ENCODE measurements at regions not wholly inside any gene's neighbourhood (a gene's known extent, or its start where the extent isn't known, plus 50 kb on each side); places are given as distances from the start of the nearest gene placed in this dataset.

DNA sequence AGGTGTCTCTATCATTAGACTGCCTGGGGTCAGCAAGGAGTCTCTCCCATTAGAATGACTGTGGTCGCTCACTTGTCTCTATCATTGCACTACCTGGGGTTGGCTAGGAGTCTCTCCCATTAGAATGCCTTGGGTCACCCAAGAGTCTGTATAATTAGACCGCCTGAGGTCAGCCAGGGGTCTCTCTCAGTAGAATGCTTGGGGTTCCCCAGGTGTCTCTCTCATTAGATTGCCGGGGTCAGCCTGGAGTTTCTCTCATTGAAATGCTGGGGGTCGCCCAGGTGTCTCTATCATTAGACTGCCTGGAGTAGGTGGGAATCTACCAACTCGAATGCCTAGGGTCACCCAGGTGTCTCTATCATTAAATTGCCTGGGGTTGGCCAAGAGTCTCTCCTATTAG lies 2231.6 kb downstream of the TP53TG3F start:
- Histone ChIP-seq H3K36me3 (ENCODE audit: control insufficient read depth, insufficient read depth, low read length) (no peaks in the 10 kb centered on the region), H3K9ac (ENCODE audit: insufficient read depth in 1 of 2, low read depth in 2 of 2, low read length in 2 of 2) (no peak overlapping the region), H3K27ac (ENCODE audit: extremely low read depth, low read depth, low read length) (no peak overlapping the region), H3K4me3 (no peak overlapping the region), H2AFZ (ENCODE audit: low read depth, low read length) (no peak overlapping the region), H3K9me1 (ENCODE audit: control insufficient read depth, insufficient read depth, low read length) (no peaks in the 10 kb centered on the region), H3K79me2 (ENCODE audit: control insufficient read depth, insufficient read depth, low read length) (no peaks in the 10 kb centered on the region), H3K4me2 (ENCODE audit: insufficient read depth, low read length) (no peak overlapping the region), H3K27me3 (ENCODE audit: control insufficient read depth in 2 of 2, insufficient read depth in 2 of 2, low read length in 2 of 2) (no peaks in the 10 kb centered on the region), H3K4me1 (replicated peaks in 1 of 2; ENCODE audit: control insufficient read depth in 2 of 2, insufficient read depth in 2 of 2, low read length in 2 of 2) (no peaks in the 10 kb centered on the region), H3K9me3 (replicated peaks; ENCODE audit: control insufficient read depth, insufficient read depth, low read depth, low read length) (no peaks in the 10 kb centered on the region), H4K20me1 (replicated peaks; ENCODE audit: control insufficient read depth, insufficient read depth, low read length) (no peaks in the 10 kb centered on the region)
- DNase-seq (ENCODE audit: extremely low read depth in 1 of 4, low spot score in 3 of 4) = no peak
- FAIRE-seq = no peak
- ATAC-seq = no peak
- ChIA-PET CTCF (ENCODE audit: low intra/inter-chr PET ratio) (no interaction called here), POLR2A (no interaction called here)
- WGBS (ENCODE audit: insufficient coverage, low coverage, missing lambda C conversion rate) = 0% methylated on average over 5 of the region's 5 CpGs
- BruUV-seq (replicated peaks) = no TSS peak
- in situ Hi-C loops (cut with MboI) = no loop called here
- TF ChIP-seq ELF1 (tag; IDR thresholded peaks at IDR 0.05) = no peak
- no peak for TF ChIP-seq COPS2 (conservative IDR thresholded peaks at IDR 0.05)
- no peak for TF ChIP-seq RAD51 (IDR thresholded peaks at IDR 0.05; ENCODE audit: borderline replicate concordance, low read depth)
- no peak for TF ChIP-seq PHTF2 (CRISPR knock-in tag; IDR thresholded peaks at IDR 0.05)
- TF ChIP-seq, protein P1, sequence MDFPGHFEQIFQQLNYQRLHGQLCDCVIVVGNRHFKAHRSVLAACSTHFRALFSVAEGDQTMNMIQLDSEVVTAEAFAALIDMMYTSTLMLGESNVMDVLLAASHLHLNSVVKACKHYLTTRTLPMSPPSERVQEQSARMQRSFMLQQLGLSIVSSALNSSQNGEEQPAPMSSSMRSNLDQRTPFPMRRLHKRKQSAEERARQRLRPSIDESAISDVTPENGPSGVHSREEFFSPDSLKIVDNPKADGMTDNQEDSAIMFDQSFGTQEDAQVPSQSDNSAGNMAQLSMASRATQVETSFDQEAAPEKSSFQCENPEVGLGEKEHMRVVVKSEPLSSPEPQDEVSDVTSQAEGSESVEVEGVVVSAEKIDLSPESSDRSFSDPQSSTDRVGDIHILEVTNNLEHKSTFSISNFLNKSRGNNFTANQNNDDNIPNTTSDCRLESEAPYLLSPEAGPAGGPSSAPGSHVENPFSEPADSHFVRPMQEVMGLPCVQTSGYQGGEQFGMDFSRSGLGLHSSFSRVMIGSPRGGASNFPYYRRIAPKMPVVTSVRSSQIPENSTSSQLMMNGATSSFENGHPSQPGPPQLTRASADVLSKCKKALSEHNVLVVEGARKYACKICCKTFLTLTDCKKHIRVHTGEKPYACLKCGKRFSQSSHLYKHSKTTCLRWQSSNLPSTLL (IDR thresholded peaks at IDR 0.05) = no peak
- intact Hi-C loops (cut with micrococcal nuclease) = no loop called here

DNA sequence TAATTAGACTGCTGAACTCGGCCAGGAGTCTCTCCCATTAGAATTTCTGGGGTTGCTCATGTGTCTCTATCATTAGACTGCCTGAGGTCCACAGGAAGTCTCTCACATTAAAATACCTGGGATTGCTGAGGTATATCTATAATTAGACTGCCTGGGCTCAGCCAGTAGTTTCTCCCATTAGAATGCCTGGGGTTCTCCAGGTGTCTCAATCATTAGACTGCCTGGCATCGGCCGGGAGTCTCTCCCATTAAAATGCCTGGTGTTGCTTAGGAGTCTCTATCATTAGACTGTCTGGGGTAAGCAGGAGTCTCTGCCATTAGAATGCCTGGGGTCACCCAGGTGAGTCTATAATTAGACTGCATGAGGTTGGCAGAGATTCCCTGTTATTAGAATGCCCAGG lies 2233.4 kb downstream of the TP53TG3F start:
- no peak overlapping the region for H2AFZ ChIP-seq (ENCODE audit: low read depth, low read length)
- 0% methylated on average over 3 of the region's 3 CpGs for WGBS (ENCODE audit: insufficient coverage, low coverage, missing lambda C conversion rate)
- no peak for TF ChIP-seq KAT8 (IDR thresholded peaks at IDR 0.05; ENCODE audit: low read depth)
- TF ChIP-seq DDX20 (tag; IDR thresholded peaks at IDR 0.05; ENCODE audit: low read depth) = no peak
- ATAC-seq (no peak), FAIRE-seq (no peak), DNase-seq (ENCODE audit: extremely low read depth in 1 of 4, low spot score in 3 of 4) (no peak)
- ChIA-PET CTCF (ENCODE audit: low intra/inter-chr PET ratio) (no interaction called here), POLR2A (no interaction called here)
- BruUV-seq (replicated peaks) = no TSS peak
- no peaks in the 10 kb centered on the region for H3K27me3 ChIP-seq (ENCODE audit: control insufficient read depth in 2 of 2, insufficient read depth in 2 of 2, low read length in 2 of 2)
- H3K9ac ChIP-seq (ENCODE audit: insufficient read depth in 1 of 2, low read depth in 2 of 2, low read length in 2 of 2) = no peak overlapping the region
- no peaks in the 10 kb centered on the region for H3K9me1 ChIP-seq (ENCODE audit: control insufficient read depth, insufficient read depth, low read length)
- in situ Hi-C loops (cut with MboI) = no loop called here
- H3K4me3 ChIP-seq = no peak overlapping the region
- no peaks in the 10 kb centered on the region for H4K20me1 ChIP-seq (replicated peaks; ENCODE audit: control insufficient read depth, insufficient read depth, low read length)
- H3K79me2 ChIP-seq (ENCODE audit: control insufficient read depth, insufficient read depth, low read length) = no peaks in the 10 kb centered on the region
- no peaks in the 10 kb centered on the region for H3K9me3 ChIP-seq (replicated peaks; ENCODE audit: control insufficient read depth, insufficient read depth, low read depth, low read length)
- H3K4me2 ChIP-seq (ENCODE audit: insufficient read depth, low read length) = no peak overlapping the region
- H3K4me1 ChIP-seq (replicated peaks in 1 of 2; ENCODE audit: control insufficient read depth in 2 of 2, insufficient read depth in 2 of 2, low read length in 2 of 2) = no peaks in the 10 kb centered on the region
- H3K36me3 ChIP-seq (ENCODE audit: control insufficient read depth, insufficient read depth, low read length) = no peaks in the 10 kb centered on the region
- intact Hi-C loops (cut with micrococcal nuclease) = no loop called here
- no peak overlapping the region for H3K27ac ChIP-seq (ENCODE audit: extremely low read depth, low read depth, low read length)

All from K562 (cell line).